ENCODE measurements at regions not wholly inside any gene's neighbourhood (a gene's known extent, or its start where the extent isn't known, plus 50 kb on each side); places are given as distances from the start of the nearest gene placed in this dataset.
"Not testable (repeated sequence)": the region's sequence is repeated elsewhere in the genome, so short reads cannot be mapped to it uniquely, and the experiment has no call there.

GRCh38 chr2:118430510-118431164 is 342.4 kb downstream of the INSIG2 start:
- peaks cover 0 to 2% of the 10 kb centered on the region in 2 donors for H3K27me3 Mint-ChIP-seq
- Histone ChIP-seq H3K27ac (ENCODE audit: low read depth, low read length) (no peak overlapping the region), H3K36me3 (ENCODE audit: insufficient read depth, low read length) (no peaks in the 10 kb centered on the region), H3K9me3 (ENCODE audit: low read length) (no peaks in the 10 kb centered on the region), H3K27me3 (ENCODE audit: insufficient read depth, low read length, poor library complexity, severe bottlenecking) (no peaks in the 10 kb centered on the region), H3K4me3 (ENCODE audit: low read length) (no peak overlapping the region), H3K4me1 (ENCODE audit: insufficient read depth, low read length) (no peaks in the 10 kb centered on the region)
- H3K9me3 Mint-ChIP-seq, result peaks cover 0 to 8% (median 0%) of the 10 kb centered on the region in 5 donors
- DNase-seq, result no peak
- no peak overlapping the region for H3K4me3 Mint-ChIP-seq
- no peaks in the 10 kb centered on the region for H3K36me3 Mint-ChIP-seq
- H3K4me1 Mint-ChIP-seq, result no peaks in the 10 kb centered on the region
- POLR2A ChIA-PET, result no interaction called here
- CTCF ChIA-PET, result no interaction called here
- H3K27ac Mint-ChIP-seq, result no peak overlapping the region

DNA sequence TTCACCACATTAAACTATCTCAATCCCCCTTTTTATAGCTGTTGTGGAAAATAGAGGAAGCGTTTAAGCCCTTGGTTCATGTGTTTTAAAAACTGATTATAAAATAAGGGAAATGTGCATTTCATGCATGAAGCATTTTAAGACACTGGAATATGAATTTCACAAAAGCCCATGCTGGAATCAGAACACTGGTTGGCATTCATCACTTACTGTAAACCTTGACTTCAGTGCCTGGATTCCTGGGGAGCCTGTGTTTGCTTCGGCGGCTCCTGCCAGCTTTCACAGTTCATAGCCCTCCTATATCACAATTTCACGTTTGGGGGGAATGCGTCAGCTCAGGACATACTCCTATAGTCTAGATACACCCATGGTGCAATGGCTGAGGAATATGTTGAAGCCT is 336.9 kb downstream of the INSIG2 start:
- H3K27me3 ChIP-seq (ENCODE audit: insufficient read depth, low read length, poor library complexity, severe bottlenecking), result no peaks in the 10 kb centered on the region
- Mint-ChIP-seq H3K36me3 (no peaks in the 10 kb centered on the region), H3K27ac (no peak overlapping the region), H3K9me3 (peaks cover 0 to 9% (median 0%) of the 10 kb centered on the region in 5 donors), H3K4me1 (no peaks in the 10 kb centered on the region), H3K4me3 (no peak overlapping the region), H3K27me3 (peaks cover 0 to 2% of the 10 kb centered on the region in 2 donors)
- no peak for DNase-seq
- CTCF ChIA-PET, result no interaction called here
- H3K4me1 ChIP-seq (ENCODE audit: insufficient read depth, low read length), result no peaks in the 10 kb centered on the region
- H3K4me3 ChIP-seq (ENCODE audit: low read length), result no peak overlapping the region
- no peaks in the 10 kb centered on the region for H3K36me3 ChIP-seq (ENCODE audit: insufficient read depth, low read length)
- no peak overlapping the region for H3K27ac ChIP-seq (ENCODE audit: low read depth, low read length)
- H3K9me3 ChIP-seq (ENCODE audit: low read length), result no peaks in the 10 kb centered on the region
- POLR2A ChIA-PET, result no interaction called here

DNA sequence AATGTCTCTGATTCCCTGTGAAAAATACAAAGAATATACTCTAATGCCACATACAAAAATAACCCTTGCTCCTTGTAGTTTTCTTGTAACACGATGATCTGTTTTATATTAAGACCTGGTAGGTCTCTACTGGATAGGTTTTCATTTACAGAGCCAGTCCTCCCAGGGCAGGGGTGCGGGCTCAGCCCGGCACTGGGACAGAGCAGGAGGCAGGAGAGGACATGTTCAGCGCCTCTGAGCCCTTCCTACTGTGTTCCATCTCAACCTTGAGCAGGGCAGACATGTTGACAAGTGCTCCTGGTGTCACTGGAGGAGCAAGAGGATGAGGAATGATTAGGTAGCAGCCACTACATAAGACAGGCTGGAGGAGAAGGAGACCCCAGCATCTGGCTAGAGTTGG is 335.5 kb downstream of the INSIG2 start:
- CTCF ChIA-PET, result no interaction called here
- no peaks in the 10 kb centered on the region for H3K36me3 Mint-ChIP-seq
- no peak overlapping the region for H3K4me3 Mint-ChIP-seq
- Histone ChIP-seq H3K4me1 (ENCODE audit: insufficient read depth, low read length) (no peaks in the 10 kb centered on the region), H3K27me3 (ENCODE audit: insufficient read depth, low read length, poor library complexity, severe bottlenecking) (no peaks in the 10 kb centered on the region), H3K4me3 (ENCODE audit: low read length) (no peak overlapping the region), H3K9me3 (ENCODE audit: low read length) (no peaks in the 10 kb centered on the region), H3K27ac (ENCODE audit: low read depth, low read length) (no peak overlapping the region), H3K36me3 (ENCODE audit: insufficient read depth, low read length) (no peaks in the 10 kb centered on the region)
- POLR2A ChIA-PET, result no interaction called here
- no peaks in the 10 kb centered on the region for H3K4me1 Mint-ChIP-seq
- no peak for DNase-seq
- peaks cover 0 to 5% of the 10 kb centered on the region in 2 donors for H3K27me3 Mint-ChIP-seq
- no peak overlapping the region for H3K27ac Mint-ChIP-seq
- H3K9me3 Mint-ChIP-seq, result peaks cover 0 to 8% (median 0%) of the 10 kb centered on the region in 5 donors

DNA sequence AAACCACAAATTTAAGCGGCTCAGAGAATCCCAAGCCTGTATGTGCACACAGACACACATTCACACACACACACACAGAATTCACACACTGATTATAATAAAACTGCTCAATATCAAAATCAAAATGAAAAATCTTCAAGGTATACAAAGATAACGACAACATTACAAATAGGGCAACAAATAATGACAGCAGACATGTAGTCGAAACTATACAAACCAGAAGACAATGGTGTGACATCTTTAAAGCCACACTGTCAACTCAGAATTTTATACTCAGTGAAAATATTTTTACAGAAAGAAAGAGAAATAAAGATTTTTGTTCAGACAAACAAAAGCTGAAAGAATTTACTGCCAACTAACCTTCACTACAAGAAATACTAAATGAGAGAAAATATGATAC is 333.4 kb downstream of the INSIG2 start:
- Histone ChIP-seq H3K4me3 (ENCODE audit: low read length) (no peak overlapping the region), H3K27ac (ENCODE audit: low read depth, low read length) (no peak overlapping the region), H3K9me3 (ENCODE audit: low read length) (no peaks in the 10 kb centered on the region), H3K4me1 (ENCODE audit: insufficient read depth, low read length) (no peaks in the 10 kb centered on the region), H3K27me3 (ENCODE audit: insufficient read depth, low read length, poor library complexity, severe bottlenecking) (no peaks in the 10 kb centered on the region), H3K36me3 (ENCODE audit: insufficient read depth, low read length) (no peaks in the 10 kb centered on the region)
- POLR2A ChIA-PET, result no interaction called here
- CTCF ChIA-PET, result no interaction called here
- no peaks in the 10 kb centered on the region for H3K4me1 Mint-ChIP-seq
- H3K27me3 Mint-ChIP-seq, result peaks cover 0 to 5% of the 10 kb centered on the region in 2 donors
- H3K27ac Mint-ChIP-seq, result no peak overlapping the region
- no peaks in the 10 kb centered on the region for H3K36me3 Mint-ChIP-seq
- peaks cover 0 to 6% (median 0%) of the 10 kb centered on the region in 5 donors for H3K9me3 Mint-ChIP-seq
- no peak overlapping the region for H3K4me3 Mint-ChIP-seq
- DNase-seq, result no peak

GRCh38 chr2:118417406-118418120 is 329.3 kb downstream of the INSIG2 start:
- DNase-seq, result no peak
- Histone ChIP-seq H3K4me3 (ENCODE audit: low read length) (no peak overlapping the region), H3K4me1 (ENCODE audit: insufficient read depth, low read length) (no peaks in the 10 kb centered on the region), H3K27ac (ENCODE audit: low read depth, low read length) (no peak overlapping the region), H3K9me3 (ENCODE audit: low read length) (no peaks in the 10 kb centered on the region), H3K27me3 (ENCODE audit: insufficient read depth, low read length, poor library complexity, severe bottlenecking) (no peaks in the 10 kb centered on the region), H3K36me3 (ENCODE audit: insufficient read depth, low read length) (no peaks in the 10 kb centered on the region)
- Mint-ChIP-seq H3K9me3 (peaks cover 0 to 11% (median 3%) of the 10 kb centered on the region in 5 donors), H3K27me3 (peaks cover 0 to 5% of the 10 kb centered on the region in 2 donors), H3K4me3 (no peak overlapping the region), H3K36me3 (no peaks in the 10 kb centered on the region), H3K27ac (no peak overlapping the region), H3K4me1 (no peaks in the 10 kb centered on the region)
- CTCF ChIA-PET, result no interaction called here
- POLR2A ChIA-PET, result no interaction called here

- H3K36me3 Mint-ChIP-seq; CTCF ChIA-PET; POLR2A ChIA-PET; H3K36me3 ChIP-seq (ENCODE audit: insufficient read depth, low read length); H3K27me3 Mint-ChIP-seq; H3K27ac ChIP-seq (ENCODE audit: low read depth, low read length); DNase-seq; H3K27ac Mint-ChIP-seq; H3K4me1 Mint-ChIP-seq; H3K9me3 ChIP-seq (ENCODE audit: low read length); H3K4me1 ChIP-seq (ENCODE audit: insufficient read depth, low read length); H3K4me3 ChIP-seq (ENCODE audit: low read length); H3K27me3 ChIP-seq (ENCODE audit: insufficient read depth, low read length, poor library complexity, severe bottlenecking); H3K4me3 Mint-ChIP-seq: not testable (repeated sequence)
- H3K9me3 Mint-ChIP-seq, result peaks cover 0 to 12% (median 3%) of the 10 kb centered on the region in 5 donors
Measured at GRCh38 chr2:118415186-118415585, 326.9 kb downstream of the INSIG2 start.

GRCh38 chr2:118403658-118404451 is 315.6 kb downstream of the INSIG2 start:
- peaks cover 0 to 2% (median 0%) of the 10 kb centered on the region in 3 donors for H3K36me3 Mint-ChIP-seq
- no peak overlapping the region for H3K27ac Mint-ChIP-seq
- Histone ChIP-seq H3K27ac (ENCODE audit: low read depth, low read length) (no peak overlapping the region), H3K9me3 (ENCODE audit: low read length) (no peaks in the 10 kb centered on the region), H3K36me3 (ENCODE audit: insufficient read depth, low read length) (no peaks in the 10 kb centered on the region), H3K27me3 (ENCODE audit: insufficient read depth, low read length, poor library complexity, severe bottlenecking) (no peaks in the 10 kb centered on the region), H3K4me3 (ENCODE audit: low read length) (no peak overlapping the region), H3K4me1 (ENCODE audit: insufficient read depth, low read length) (no peaks in the 10 kb centered on the region)
- ChIA-PET CTCF (no interaction called here), POLR2A (no interaction called here)
- peaks cover 12 to 16% of the 10 kb centered on the region in 2 donors for H3K27me3 Mint-ChIP-seq
- peaks cover 2 to 7% (median 4%) of the 10 kb centered on the region in 5 donors for H3K9me3 Mint-ChIP-seq
- DNase-seq, result no peak
- no peak overlapping the region for H3K4me3 Mint-ChIP-seq
- H3K4me1 Mint-ChIP-seq, result no peaks in the 10 kb centered on the region

- Mint-ChIP-seq H3K9me3 (peaks cover 0 to 2% (median 0%) of the 10 kb centered on the region in 5 donors), H3K4me3 (no peak overlapping the region), H3K4me1 (no peaks in the 10 kb centered on the region), H3K36me3 (no peaks in the 10 kb centered on the region), H3K27ac (no peak overlapping the region), H3K27me3 (peaks cover 4% of the 10 kb centered on the region in 2 donors)
- H3K36me3 ChIP-seq (ENCODE audit: insufficient read depth, low read length), result no peaks in the 10 kb centered on the region
- H3K4me1 ChIP-seq (ENCODE audit: insufficient read depth, low read length), result no peaks in the 10 kb centered on the region
- H3K27ac ChIP-seq (ENCODE audit: low read depth, low read length), result no peak overlapping the region
- H3K27me3 ChIP-seq (ENCODE audit: insufficient read depth, low read length, poor library complexity, severe bottlenecking), result no peaks in the 10 kb centered on the region
- POLR2A ChIA-PET, result no interaction called here
- H3K4me3 ChIP-seq (ENCODE audit: low read length), result no peak overlapping the region
- no peaks in the 10 kb centered on the region for H3K9me3 ChIP-seq (ENCODE audit: low read length)
- no peak for DNase-seq
- CTCF ChIA-PET, result no interaction called here
Measured at GRCh38 chr2:118388771-118389170, 300.5 kb downstream of the INSIG2 start.
